ENCODE measurements at regions not wholly inside any gene's neighbourhood (a gene's known extent, or its start where the extent isn't known, plus 50 kb on each side); places are given as distances from the start of the nearest gene placed in this dataset.

- H3K4me3 Mint-ChIP-seq: no peak overlapping the region
Observed at GRCh38 chr9:89256225-89256624, 54.8 kb upstream of the CKS2 start.

DNA sequence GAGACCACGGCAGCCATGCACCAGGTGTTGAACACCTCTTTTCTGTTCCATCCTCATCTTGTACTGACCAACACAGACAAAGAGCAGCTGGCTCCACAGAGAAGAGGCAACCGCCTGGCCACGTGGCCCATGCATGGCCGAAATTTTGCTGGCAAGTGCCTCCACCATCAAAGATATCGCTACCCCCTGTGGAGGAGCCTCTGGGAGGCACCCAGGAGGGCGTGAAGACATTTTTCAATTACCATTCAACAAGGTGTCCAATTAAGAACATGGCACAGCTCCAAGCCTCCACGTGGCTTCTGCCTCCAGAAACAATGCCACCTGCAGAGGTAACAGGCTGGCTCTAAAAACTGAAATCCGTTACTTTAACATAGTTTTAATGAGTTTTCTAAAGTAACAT, 54.4 kb upstream of the CKS2 start:
- Mint-ChIP-seq H3K27ac (no peak overlapping the region), H3K4me1 (ENCODE audit: unreplicated experiment) (no peaks in the 10 kb centered on the region), H3K9me3 (no peaks in the 10 kb centered on the region), H3K4me3 (no peak overlapping the region), H3K27me3 (no peaks in the 10 kb centered on the region), H3K36me3 (no peaks in the 10 kb centered on the region)
- TF ChIP-seq, protein P1, sequence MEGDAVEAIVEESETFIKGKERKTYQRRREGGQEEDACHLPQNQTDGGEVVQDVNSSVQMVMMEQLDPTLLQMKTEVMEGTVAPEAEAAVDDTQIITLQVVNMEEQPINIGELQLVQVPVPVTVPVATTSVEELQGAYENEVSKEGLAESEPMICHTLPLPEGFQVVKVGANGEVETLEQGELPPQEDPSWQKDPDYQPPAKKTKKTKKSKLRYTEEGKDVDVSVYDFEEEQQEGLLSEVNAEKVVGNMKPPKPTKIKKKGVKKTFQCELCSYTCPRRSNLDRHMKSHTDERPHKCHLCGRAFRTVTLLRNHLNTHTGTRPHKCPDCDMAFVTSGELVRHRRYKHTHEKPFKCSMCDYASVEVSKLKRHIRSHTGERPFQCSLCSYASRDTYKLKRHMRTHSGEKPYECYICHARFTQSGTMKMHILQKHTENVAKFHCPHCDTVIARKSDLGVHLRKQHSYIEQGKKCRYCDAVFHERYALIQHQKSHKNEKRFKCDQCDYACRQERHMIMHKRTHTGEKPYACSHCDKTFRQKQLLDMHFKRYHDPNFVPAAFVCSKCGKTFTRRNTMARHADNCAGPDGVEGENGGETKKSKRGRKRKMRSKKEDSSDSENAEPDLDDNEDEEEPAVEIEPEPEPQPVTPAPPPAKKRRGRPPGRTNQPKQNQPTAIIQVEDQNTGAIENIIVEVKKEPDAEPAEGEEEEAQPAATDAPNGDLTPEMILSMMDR (conservative IDR thresholded peaks at IDR 0.05): no peak
- DNase-seq (ENCODE audit: extremely low spot score, unreplicated experiment): no peak

More at GRCh38 chr9:89256225-89256624, 54.8 kb upstream of the CKS2 start:
- DNase-seq (ENCODE audit: extremely low spot score, unreplicated experiment): no peak
- Mint-ChIP-seq H3K27ac (no peak overlapping the region), H3K27me3 (no peaks in the 10 kb centered on the region), H3K9me3 (no peaks in the 10 kb centered on the region), H3K4me1 (ENCODE audit: unreplicated experiment) (no peaks in the 10 kb centered on the region), H3K36me3 (no peaks in the 10 kb centered on the region)
- TF ChIP-seq, protein P1 (conservative IDR thresholded peaks at IDR 0.05): no peak

DNA sequence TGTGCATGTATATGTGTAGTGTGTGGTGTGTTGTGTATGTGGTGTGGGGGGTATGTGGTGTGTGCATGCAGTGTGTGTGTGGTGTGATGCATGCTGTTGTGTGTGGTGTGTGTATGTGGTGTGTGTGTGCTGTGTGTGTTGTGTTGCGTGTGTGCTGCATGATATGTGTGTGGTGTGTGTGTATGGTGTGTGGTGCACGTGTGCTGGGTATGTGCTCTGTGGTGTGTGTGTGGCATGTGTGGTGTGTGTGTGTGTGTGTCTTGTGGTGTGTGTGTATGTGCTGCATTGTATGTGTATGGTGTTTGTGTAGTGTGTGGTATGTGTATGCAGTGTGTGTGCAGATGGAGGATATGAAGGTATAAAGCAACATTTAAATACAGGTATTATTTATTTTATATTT, 50.5 kb upstream of the CKS2 start:
- no peak overlapping the region for H3K27ac Mint-ChIP-seq
- no peak overlapping the region for H3K4me3 Mint-ChIP-seq
- peaks cover 5% of the 10 kb centered on the region for H3K9me3 Mint-ChIP-seq
- TF ChIP-seq, protein P1 (conservative IDR thresholded peaks at IDR 0.05): no peak
- H3K4me1 Mint-ChIP-seq (ENCODE audit: unreplicated experiment): no peaks in the 10 kb centered on the region
- no peak for DNase-seq (ENCODE audit: extremely low spot score, unreplicated experiment)
- no peaks in the 10 kb centered on the region for H3K36me3 Mint-ChIP-seq
- no peaks in the 10 kb centered on the region for H3K27me3 Mint-ChIP-seq
